GM18502 (cell line): ENCODE measurements at regions not wholly inside any gene's neighbourhood (a gene's known extent, or its start where the extent isn't known, plus 50 kb on each side); places are given as distances from the start of the nearest gene placed in this dataset.
"Not testable (repeated sequence)": the region's sequence is repeated elsewhere in the genome, so short reads cannot be mapped to it uniquely, and the experiment has no call there.

ENCODE experiments used
- ATAC-seq: cut with Tn5 transposase; IDR thresholded peaks from one replicate; pipeline ENCODE4 v1.9.1; 2021; ENCODE audit warnings: mild to moderate bottlenecking; ENCODE audit not compliant: unreplicated experiment, poor library complexity

DNA sequence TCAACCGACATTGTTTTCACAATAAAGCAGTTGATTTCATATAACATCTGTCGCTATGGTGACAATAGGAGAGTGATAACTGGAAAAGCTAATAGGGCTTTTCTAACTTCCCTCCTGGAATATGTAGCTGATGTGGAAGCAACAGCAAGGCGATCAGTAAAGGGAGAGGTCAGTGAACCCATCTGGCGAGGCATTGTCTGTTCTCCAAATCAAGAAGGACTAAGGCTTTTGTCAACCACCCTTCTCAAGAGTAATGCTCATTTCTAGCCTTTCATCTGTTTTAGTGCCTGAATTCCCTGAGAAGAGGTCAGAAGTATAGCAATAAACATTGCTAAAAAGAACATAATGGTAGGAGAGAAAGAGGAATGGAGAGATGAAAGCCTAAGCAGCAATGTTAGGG lies 201.3 kb downstream of the AKAP7 start:
- no peak for ATAC-seq

DNA sequence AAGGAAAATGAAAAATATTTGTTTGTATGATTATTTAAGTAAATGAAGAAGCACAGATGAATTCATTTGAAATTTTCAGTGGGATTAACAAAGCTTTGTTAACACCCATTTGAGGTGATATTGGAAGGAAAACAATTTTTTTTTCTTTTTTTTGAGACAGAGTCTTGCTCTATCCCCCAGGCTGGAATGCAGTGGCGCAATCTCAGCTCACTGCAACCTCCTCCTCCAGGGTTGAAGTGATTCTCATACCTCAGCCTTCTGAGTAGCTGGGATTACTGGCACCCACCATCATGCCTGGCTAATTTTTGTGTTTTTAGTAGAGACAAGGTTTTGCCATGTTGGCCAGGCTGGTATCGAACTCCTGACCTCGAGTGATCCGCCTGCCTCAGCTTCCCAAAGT lies 211.6 kb downstream of the AKAP7 start:
- ATAC-seq, result not testable (repeated sequence)

DNA sequence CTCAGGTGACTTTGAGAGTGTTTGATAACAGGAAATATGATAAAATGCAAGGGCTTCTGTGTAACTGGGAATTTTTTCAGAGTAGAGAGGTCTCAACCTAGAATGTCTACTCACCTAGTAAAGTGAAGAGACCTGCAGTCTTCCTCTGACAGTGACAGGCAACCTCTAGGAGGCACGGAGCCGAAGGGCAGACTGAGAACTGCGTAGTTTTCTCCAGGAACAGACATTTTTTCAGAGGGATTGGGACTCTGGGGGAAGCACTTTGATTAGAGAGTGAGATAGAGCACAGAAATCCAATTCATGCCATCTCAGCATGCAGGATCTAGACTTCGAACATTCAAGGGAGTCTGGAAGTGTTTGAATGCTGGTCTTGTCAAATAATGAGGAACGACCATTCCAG lies 213.3 kb downstream of the AKAP7 start:
- ATAC-seq, result no peak

DNA sequence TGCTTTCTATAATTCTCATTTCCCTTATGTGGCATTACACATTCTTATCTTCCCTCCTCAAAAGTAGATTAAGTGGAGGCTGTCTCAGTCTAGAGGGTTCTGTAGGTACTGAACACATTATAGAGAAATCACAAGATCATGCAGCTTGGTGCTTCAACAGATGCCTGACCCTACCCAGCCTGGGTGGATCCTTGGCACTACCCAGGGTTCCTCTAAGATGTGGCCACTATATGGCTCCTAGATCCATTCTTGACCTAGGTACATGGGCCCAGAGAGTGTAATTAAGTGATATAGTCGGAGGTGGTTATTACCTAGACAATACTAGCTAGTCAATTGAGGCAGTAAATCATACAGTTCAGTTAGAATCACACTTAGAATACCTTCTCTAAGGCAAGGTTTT lies 213.9 kb downstream of the AKAP7 start:
- ATAC-seq, result no peak

GRCh38 chr6:131353106-131353505 lies 217.8 kb downstream of the AKAP7 start:
- no peak for ATAC-seq

- ATAC-seq, result no peak
Measured at GRCh38 chr6:131353876-131354275, 218.6 kb downstream of the AKAP7 start.

DNA sequence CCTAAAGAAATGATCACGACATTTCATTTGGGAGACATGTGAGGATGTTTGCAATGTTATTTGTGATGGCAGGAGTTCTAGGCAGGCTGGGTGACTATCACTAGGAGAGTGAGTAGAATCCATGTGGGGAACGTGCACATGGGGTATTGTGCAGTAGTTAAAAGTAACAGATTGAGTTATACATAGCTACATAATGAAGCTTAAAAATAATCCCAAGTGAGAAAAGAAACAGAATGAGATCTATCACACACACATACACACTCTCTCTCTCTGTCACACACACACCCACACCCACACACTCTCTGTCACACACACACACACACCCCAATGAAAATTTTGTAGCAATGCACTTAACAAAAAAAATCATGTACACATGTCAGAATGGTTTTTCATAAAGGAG lies 218.7 kb upstream of the ARG1 start:
- no peak for ATAC-seq

- no peak for ATAC-seq
Measured at GRCh38 chr6:131356161-131356560, 216.9 kb upstream of the ARG1 start.

DNA sequence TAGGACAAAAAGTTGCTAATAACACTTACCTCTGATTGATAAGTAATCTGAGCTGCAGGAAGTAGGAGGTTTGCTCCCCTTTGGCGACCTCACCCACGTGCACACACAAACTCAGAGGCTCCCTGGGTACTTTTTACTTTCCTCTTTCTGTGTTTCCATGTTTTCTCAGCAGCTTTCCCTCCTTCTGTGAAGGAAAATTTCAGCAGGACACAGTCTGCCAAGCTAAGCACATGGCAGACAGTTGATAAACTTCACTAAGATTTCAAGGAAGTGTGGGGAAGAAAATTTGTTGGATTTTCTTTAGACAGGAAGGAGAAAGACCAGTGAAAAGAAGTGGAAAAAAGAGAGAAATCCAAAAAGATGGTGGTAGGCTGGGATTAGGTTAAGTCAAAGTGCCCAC lies 215.5 kb upstream of the ARG1 start:
- ATAC-seq, result no peak

DNA sequence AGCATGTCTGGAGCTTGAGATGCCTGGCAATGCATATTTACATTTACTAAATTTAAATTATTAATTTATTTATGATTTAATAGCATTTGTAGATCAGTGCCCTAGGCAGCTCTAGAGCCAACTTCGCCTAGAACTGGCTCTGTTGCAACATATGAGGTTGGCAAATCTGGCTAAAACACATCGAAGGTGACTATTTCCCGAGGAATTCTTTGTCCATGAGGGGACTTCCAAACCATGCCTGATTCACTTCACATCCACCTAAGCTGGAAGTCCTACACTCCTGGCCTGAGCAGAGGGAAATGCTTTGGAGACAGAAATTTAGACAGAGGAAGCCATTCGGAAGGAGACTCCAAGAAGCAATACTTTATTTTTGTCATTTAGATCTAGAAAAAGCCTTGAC lies 211.0 kb upstream of the ARG1 start:
- no peak for ATAC-seq

DNA sequence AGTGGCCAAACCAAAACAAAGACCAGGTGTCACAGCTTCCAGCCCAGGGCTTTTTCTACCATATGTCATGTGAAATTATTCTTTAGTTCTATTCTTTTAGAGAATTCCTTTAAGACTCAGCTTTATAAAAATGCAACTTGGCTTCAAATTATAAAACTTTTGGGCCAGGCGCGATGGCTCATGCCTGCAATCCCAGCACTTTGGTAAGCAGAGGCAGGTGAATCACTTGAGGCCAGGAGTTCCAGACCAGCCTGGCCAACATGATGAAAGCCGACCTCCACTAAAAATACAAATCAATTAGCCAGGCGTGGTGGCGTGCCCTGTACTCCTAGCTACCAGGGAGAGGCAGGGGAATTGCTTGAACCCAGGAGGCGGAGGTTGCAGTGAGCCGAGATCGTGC lies 210.3 kb upstream of the ARG1 start:
- no peak for ATAC-seq

- no peak for ATAC-seq
Measured at GRCh38 chr6:131363947-131364834, 208.8 kb upstream of the ARG1 start.

GRCh38 chr6:131366223-131366622 lies 206.8 kb upstream of the ARG1 start:
- ATAC-seq, result no peak

GRCh38 chr6:131367206-131367873 lies 205.7 kb upstream of the ARG1 start:
- ATAC-seq, result no peak

GRCh38 chr6:131368198-131368911 lies 204.7 kb upstream of the ARG1 start:
- ATAC-seq, result peak; percentile 91

DNA sequence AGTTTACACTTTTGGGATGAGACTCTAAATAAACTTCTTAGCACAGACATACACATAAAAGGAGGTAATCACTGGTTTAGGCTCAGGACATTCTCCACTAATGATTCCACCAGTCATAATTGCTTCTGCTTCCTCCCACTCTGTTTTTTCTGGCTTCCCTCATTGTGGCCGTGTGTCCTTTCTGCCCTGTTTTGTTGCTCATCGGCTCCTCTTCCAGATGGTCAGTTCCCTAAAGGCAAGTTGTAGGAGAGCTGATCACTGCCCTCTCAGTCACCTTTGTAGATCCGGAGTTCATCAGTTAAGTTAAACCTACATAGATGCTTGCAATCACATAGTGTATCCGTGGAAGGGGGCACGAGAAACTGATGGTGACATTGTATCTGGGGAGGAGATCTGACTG lies 200.5 kb upstream of the ARG1 start:
- no peak for ATAC-seq

- ATAC-seq, result no peak
Measured at GRCh38 chr6:131377112-131377705, 195.8 kb upstream of the ARG1 start.

- ATAC-seq, result no peak
Measured at GRCh38 chr6:131378874-131379273, 194.2 kb upstream of the ARG1 start.

DNA sequence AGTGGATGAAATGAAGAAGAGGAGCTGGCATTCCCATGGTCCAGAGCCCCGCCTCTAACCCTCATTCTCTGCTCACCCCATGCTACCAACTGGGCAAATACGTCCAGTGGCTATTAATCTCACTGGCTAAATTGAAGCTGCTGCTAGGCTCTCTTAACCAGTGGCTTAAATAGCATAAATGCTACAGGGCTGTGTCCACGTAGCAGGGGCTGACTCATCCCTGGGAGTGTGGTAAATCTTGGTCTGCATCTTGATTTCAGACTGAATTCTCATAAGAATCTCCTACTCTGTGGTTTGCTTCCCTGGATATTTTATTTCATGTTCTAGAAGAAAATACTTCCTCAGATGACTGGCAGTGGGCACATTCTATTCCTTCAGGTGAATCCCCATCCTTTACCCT lies 193.1 kb upstream of the ARG1 start:
- ATAC-seq, result no peak

DNA sequence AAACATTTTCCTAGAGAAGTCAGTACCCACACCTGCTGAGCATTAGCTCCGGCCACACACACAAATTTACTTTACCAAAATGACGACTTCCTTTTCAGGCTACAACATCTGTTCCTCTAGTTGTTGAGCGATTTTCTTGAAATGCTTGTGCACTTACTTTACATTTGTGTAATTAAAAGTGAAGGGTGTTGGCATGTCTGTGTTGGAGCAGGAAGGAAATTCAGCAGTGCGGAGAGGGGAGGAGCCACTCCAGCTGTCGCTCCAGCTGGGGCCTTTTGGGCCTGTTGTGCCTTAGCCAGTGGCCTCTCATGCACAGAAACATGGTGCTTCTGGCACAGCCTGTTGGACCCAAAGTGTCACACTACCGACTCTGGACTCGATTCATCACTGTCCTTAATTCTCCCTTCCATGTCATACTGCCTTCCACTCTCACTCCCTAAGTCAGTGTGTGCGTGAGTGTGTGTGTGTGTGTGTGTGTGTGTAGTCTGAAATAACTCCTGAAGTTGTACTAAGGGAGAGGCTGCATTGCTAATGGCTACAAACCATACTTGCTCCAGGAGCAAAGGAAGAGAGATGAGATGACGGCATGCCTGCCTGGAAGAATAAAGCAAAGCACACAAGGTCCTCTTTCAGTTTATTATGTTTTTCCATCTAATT lies 191.8 kb upstream of the ARG1 start:
- no peak for ATAC-seq
